ENCODE measurements at regions not wholly inside any gene's neighbourhood (a gene's known extent, or its start where the extent isn't known, plus 50 kb on each side); places are given as distances from the start of the nearest gene placed in this dataset.

DNA sequence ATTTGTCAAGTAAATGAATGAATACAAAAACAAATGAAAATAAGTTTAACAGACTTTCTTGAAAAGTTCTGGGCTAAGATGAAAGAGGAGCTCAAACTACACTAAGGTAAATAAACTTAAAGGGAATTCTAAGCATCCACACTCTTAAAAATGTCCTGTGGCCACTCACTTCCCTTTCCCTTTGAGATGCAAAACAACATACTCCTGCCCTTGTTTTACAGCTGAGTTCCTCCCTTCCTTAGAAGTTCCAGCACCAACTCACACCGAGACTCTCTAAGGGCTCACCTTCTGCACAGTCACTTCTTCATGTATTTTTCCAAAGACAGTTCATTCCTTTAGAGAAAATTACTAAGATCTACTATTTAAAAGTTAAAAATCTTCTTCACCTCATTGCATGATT is 123.3 kb upstream of the CMC1 start:
- TF ChIP-seq, protein P1, sequence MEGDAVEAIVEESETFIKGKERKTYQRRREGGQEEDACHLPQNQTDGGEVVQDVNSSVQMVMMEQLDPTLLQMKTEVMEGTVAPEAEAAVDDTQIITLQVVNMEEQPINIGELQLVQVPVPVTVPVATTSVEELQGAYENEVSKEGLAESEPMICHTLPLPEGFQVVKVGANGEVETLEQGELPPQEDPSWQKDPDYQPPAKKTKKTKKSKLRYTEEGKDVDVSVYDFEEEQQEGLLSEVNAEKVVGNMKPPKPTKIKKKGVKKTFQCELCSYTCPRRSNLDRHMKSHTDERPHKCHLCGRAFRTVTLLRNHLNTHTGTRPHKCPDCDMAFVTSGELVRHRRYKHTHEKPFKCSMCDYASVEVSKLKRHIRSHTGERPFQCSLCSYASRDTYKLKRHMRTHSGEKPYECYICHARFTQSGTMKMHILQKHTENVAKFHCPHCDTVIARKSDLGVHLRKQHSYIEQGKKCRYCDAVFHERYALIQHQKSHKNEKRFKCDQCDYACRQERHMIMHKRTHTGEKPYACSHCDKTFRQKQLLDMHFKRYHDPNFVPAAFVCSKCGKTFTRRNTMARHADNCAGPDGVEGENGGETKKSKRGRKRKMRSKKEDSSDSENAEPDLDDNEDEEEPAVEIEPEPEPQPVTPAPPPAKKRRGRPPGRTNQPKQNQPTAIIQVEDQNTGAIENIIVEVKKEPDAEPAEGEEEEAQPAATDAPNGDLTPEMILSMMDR (IDR thresholded peaks at IDR 0.05): no peak
- H3K36me3 ChIP-seq: no peaks in the 10 kb centered on the region
- DNase-seq: no peak
- H3K27me3 ChIP-seq: no peaks in the 10 kb centered on the region
- no peaks in the 10 kb centered on the region for H3K9me3 ChIP-seq
- intact Hi-C loops (cut with DNase I): no loop called here
- no peaks in the 10 kb centered on the region for H3K4me1 ChIP-seq
- no peak overlapping the region for H3K27ac ChIP-seq
- no peak overlapping the region for H3K4me3 ChIP-seq
- ATAC-seq: no peak

DNA sequence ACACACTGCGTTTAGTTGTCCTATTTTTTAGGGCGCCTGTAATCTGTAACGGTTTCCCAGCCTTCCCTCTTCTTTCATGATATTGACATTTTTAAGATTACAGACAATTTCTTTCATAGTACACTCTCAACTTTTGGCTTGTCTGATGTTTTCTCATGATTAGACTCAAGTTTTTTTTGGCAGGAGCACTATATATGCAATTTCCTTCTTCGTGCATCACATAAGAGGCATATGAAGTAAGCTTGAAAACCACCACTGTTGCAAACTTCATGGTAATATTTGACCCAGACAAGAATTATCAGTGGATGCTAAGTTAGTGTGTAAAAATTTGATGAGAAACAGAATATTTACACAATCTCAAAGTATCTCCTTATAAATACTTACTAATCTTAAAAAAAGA is 119.2 kb upstream of the CMC1 start:
- H3K36me3 ChIP-seq: no peaks in the 10 kb centered on the region
- intact Hi-C loops (cut with DNase I): no loop called here
- TF ChIP-seq, protein P1 (IDR thresholded peaks at IDR 0.05): no peak
- H3K27ac ChIP-seq: no peak overlapping the region
- H3K4me1 ChIP-seq: no peaks in the 10 kb centered on the region
- no peaks in the 10 kb centered on the region for H3K27me3 ChIP-seq
- H3K9me3 ChIP-seq: no peaks in the 10 kb centered on the region
- H3K4me3 ChIP-seq: no peak overlapping the region
- no peak for DNase-seq
- ATAC-seq: no peak

- H3K27ac ChIP-seq: no peak overlapping the region
- ATAC-seq: no peak
- intact Hi-C loops (cut with DNase I): no loop called here
- no peak for DNase-seq
- no peaks in the 10 kb centered on the region for H3K9me3 ChIP-seq
- H3K36me3 ChIP-seq: no peaks in the 10 kb centered on the region
- TF ChIP-seq, protein P1 (IDR thresholded peaks at IDR 0.05): no peak
- H3K27me3 ChIP-seq: no peaks in the 10 kb centered on the region
- H3K4me3 ChIP-seq: no peak overlapping the region
- no peaks in the 10 kb centered on the region for H3K4me1 ChIP-seq
These were observed 116.5 kb upstream of the CMC1 start for GRCh38 chr3:28124882-28125281.

DNA sequence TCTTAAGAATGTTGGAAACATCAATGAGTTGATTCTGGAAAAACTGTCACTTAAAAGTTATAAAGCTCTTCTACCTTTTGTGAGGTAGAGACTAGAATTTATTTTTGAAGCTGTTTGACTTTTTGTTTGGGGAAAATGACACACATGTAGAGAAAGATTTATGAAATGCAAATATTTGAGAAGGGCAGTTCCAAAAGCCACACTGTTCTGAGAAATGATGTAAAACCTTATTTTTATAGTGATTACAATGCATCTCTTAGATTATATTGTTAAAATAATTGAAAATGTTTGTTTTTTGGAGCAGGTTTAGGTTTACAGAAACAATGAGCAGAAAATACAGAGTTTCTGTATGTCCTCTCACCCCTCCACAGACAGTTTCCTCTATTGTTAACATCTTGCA is 116.1 kb upstream of the CMC1 start:
- no peak overlapping the region for H3K27ac ChIP-seq
- H3K9me3 ChIP-seq: no peaks in the 10 kb centered on the region
- intact Hi-C loops (cut with DNase I): no loop called here
- ATAC-seq (no peak), DNase-seq (no peak)
- H3K4me1 ChIP-seq: no peaks in the 10 kb centered on the region
- no peaks in the 10 kb centered on the region for H3K27me3 ChIP-seq
- no peak overlapping the region for H3K4me3 ChIP-seq
- TF ChIP-seq, protein P1 (IDR thresholded peaks at IDR 0.05): no peak
- H3K36me3 ChIP-seq: no peaks in the 10 kb centered on the region

DNA sequence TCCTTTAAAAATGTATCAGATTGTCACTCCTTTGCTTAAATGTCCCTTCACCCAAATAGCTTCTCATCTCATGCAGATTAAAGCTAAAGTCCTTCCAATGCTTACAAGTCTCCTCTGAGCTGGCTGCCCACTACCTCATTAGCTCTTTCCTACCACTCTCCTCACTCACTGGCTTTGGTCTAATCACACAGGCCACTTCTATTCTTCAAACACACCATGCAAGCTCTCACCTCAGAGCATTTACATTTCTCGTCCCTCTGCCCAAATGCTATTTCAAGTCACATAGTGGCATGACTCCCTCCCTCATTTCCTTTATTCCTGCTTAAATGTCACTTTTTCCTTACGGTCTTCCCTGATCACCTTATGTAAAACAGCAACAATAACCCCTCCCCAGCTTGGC is 110.6 kb upstream of the CMC1 start:
- Histone ChIP-seq H3K4me3 (no peak overlapping the region), H3K27me3 (no peaks in the 10 kb centered on the region), H3K4me1 (no peaks in the 10 kb centered on the region), H3K36me3 (no peaks in the 10 kb centered on the region), H3K9me3 (no peaks in the 10 kb centered on the region), H3K27ac (no peak overlapping the region)
- DNase-seq (no peak), ATAC-seq (no peak)
- TF ChIP-seq, protein P1 (IDR thresholded peaks at IDR 0.05): no peak
- intact Hi-C loops (cut with DNase I): no loop called here

- peaks cover 1% of the 10 kb centered on the region for H3K4me1 ChIP-seq
- H3K27me3 ChIP-seq: no peaks in the 10 kb centered on the region
- no peaks in the 10 kb centered on the region for H3K36me3 ChIP-seq
- no peak for DNase-seq
- H3K4me3 ChIP-seq: no peak overlapping the region
- no peak overlapping the region for H3K27ac ChIP-seq
- no peak for ATAC-seq
- TF ChIP-seq, protein P1 (IDR thresholded peaks at IDR 0.05): no peak
- intact Hi-C loops (cut with DNase I): no loop called here
- H3K9me3 ChIP-seq: no peaks in the 10 kb centered on the region
These were observed 108.5 kb upstream of the CMC1 start for GRCh38 chr3:28132941-28133340.
